C4-2B (cell line): ENCODE measurements at regions not wholly inside any gene's neighbourhood (a gene's known extent, or its start where the extent isn't known, plus 50 kb on each side); places are given as distances from the start of the nearest gene placed in this dataset.

ENCODE experiments used
- CTCF ChIP-seq: fragments of 450-650 bp; conservative IDR thresholded peaks from 2 replicates; pipeline ENCODE4 v1.5.1; 2017; ENCODE audit warnings: mild to moderate bottlenecking
- ZFX ChIP-seq: fragments of 450-650 bp; IDR thresholded peaks from 2 replicates; pipeline ENCODE4 v1.6.1; 2017

- TF ChIP-seq CTCF = no peak
- TF ChIP-seq ZFX = no peak
Measured at GRCh38 chr11:134716582-134716981, 304.5 kb upstream of the B3GAT1 start.
